ENCODE measurements at regions not wholly inside any gene's neighbourhood (a gene's known extent, or its start where the extent isn't known, plus 50 kb on each side); places are given as distances from the start of the nearest gene placed in this dataset.
"Not testable (repeated sequence)": the region's sequence is repeated elsewhere in the genome, so short reads cannot be mapped to it uniquely, and the experiment has no call there.

GRCh38 chr7:155234950-155235789, 62.5 kb upstream of the INSIG1 start:
- Mint-ChIP-seq H3K27me3 (peaks cover 50% of the 10 kb centered on the region), H3K27ac (peak overlapping the region; percentile 3), H3K36me3 (ENCODE audit: low read depth) (peaks cover 3% of the 10 kb centered on the region), H3K4me3 (no peak overlapping the region), H3K4me1 (peaks cover 5% of the 10 kb centered on the region)
- no peak for ATAC-seq
- H3K9me3 ChIP-seq (ENCODE audit: control insufficient read depth, low read length, poor library complexity, severe bottlenecking): no peaks in the 10 kb centered on the region
- no peak for DNase-seq

- peaks cover 52% of the 10 kb centered on the region for H3K27me3 Mint-ChIP-seq
- no peak overlapping the region for H3K4me3 Mint-ChIP-seq
- DNase-seq: no peak
- no peaks in the 10 kb centered on the region for H3K9me3 ChIP-seq (ENCODE audit: control insufficient read depth, low read length, poor library complexity, severe bottlenecking)
- H3K36me3 Mint-ChIP-seq (ENCODE audit: low read depth): peaks cover 3% of the 10 kb centered on the region
- H3K4me1 Mint-ChIP-seq: peaks cover 5% of the 10 kb centered on the region
- ATAC-seq: no peak
- peak overlapping the region; percentile 47 for H3K27ac Mint-ChIP-seq
Observed at GRCh38 chr7:155236386-155236785, 61.3 kb upstream of the INSIG1 start.

- H3K27me3 Mint-ChIP-seq: peaks cover 60% of the 10 kb centered on the region
- H3K4me1 Mint-ChIP-seq: peaks cover 5% of the 10 kb centered on the region
- H3K36me3 Mint-ChIP-seq (ENCODE audit: low read depth): peaks cover 3% of the 10 kb centered on the region
- H3K4me3 Mint-ChIP-seq: no peak overlapping the region
- ATAC-seq: no peak
- no peaks in the 10 kb centered on the region for H3K9me3 ChIP-seq (ENCODE audit: control insufficient read depth, low read length, poor library complexity, severe bottlenecking)
- peak overlapping the region; percentile 54 for H3K27ac Mint-ChIP-seq
- DNase-seq: no peak
Observed at GRCh38 chr7:155237297-155237696, 60.4 kb upstream of the INSIG1 start.

DNA sequence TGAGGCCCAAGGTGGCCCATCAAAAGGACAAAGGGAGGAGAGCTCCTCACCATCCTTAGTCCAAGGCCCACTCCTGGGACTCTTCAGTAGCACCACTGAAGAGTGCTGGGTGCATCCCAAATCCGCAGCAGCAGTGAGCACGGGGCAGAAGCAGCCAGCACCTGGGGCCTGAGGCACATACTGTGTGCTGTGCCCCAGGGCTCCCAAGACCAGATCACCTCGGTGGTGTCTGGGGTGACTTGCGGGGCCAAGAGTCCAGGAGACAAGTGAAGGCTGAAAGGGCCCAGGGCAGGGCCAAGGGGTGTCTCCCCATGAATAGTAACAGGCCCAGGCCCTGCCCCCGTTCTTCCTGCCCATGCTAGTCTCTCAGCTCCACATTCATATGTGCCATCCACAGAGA, 59.9 kb upstream of the INSIG1 start:
- no peaks in the 10 kb centered on the region for H3K9me3 ChIP-seq (ENCODE audit: control insufficient read depth, low read length, poor library complexity, severe bottlenecking)
- Mint-ChIP-seq H3K4me1 (peaks cover 5% of the 10 kb centered on the region), H3K4me3 (no peak overlapping the region), H3K27ac (peak overlapping the region; percentile 54), H3K27me3 (peaks cover 64% of the 10 kb centered on the region), H3K36me3 (ENCODE audit: low read depth) (peaks cover 3% of the 10 kb centered on the region)
- ATAC-seq (no peak), DNase-seq (no peak)

DNA sequence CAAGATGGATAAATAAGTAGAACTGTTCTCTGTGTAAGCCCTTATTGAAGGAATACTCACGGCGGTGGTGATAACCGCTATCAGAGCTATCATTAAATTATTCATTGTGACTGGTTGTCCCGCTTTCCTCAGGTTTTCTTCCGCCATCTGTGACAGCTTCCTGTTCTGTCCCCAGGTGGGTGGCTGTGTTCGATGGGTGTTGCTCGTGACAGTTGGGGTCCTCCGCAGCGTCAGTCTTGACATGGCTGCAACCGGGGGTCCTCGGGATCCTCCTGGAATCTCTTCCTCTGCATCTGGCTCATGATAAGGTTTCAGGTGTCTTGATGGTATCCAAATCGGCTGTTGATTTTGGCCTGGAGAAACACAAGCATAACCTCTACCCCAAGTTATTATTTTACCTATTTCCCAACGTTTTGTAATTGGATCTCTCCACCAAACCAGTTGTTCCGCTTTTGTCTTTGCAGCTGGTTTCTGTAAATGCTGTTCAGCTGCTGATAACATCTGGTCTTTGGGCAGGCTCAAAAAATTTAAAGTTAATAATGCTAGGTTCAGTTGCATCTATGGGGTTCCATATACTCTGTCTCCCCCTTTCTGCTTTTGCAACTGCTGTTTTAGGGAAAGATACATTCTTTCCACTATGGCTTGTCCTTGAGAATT, 58.1 kb upstream of the INSIG1 start:
- not testable (repeated sequence) for H3K9me3 ChIP-seq (ENCODE audit: control insufficient read depth, low read length, poor library complexity, severe bottlenecking); H3K4me1 Mint-ChIP-seq; DNase-seq; H3K27ac Mint-ChIP-seq; H3K4me3 Mint-ChIP-seq; ATAC-seq; H3K36me3 Mint-ChIP-seq (ENCODE audit: low read depth)
- H3K27me3 Mint-ChIP-seq: peaks cover 57% of the 10 kb centered on the region

DNA sequence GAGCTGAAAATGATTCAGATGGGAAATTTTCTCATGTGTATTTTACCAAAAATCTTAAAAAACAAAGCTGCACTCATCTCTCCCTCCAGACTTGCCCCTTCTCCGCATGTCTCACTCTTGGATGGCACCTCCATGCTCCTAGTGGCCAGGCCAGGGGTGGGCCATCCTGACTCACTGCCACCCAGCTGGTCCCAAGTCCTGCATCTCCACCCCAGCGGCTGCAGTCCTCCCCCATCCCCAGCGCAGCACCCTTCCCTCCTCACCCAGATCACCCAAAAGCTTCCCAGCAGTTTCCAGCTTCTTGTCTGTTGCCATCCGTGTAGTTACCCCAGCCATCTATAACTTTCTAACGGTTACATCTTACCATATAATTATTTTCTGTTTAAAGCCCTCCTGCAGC, 53.0 kb upstream of the INSIG1 start:
- Mint-ChIP-seq H3K27ac (no peak overlapping the region), H3K27me3 (peaks cover 50% of the 10 kb centered on the region), H3K4me1 (peaks cover under 1% of the 10 kb centered on the region), H3K4me3 (no peak overlapping the region), H3K36me3 (ENCODE audit: low read depth) (no peaks in the 10 kb centered on the region)
- ATAC-seq (no peak), DNase-seq (no peak)
- H3K9me3 ChIP-seq (ENCODE audit: control insufficient read depth, low read length, poor library complexity, severe bottlenecking): no peaks in the 10 kb centered on the region

DNA sequence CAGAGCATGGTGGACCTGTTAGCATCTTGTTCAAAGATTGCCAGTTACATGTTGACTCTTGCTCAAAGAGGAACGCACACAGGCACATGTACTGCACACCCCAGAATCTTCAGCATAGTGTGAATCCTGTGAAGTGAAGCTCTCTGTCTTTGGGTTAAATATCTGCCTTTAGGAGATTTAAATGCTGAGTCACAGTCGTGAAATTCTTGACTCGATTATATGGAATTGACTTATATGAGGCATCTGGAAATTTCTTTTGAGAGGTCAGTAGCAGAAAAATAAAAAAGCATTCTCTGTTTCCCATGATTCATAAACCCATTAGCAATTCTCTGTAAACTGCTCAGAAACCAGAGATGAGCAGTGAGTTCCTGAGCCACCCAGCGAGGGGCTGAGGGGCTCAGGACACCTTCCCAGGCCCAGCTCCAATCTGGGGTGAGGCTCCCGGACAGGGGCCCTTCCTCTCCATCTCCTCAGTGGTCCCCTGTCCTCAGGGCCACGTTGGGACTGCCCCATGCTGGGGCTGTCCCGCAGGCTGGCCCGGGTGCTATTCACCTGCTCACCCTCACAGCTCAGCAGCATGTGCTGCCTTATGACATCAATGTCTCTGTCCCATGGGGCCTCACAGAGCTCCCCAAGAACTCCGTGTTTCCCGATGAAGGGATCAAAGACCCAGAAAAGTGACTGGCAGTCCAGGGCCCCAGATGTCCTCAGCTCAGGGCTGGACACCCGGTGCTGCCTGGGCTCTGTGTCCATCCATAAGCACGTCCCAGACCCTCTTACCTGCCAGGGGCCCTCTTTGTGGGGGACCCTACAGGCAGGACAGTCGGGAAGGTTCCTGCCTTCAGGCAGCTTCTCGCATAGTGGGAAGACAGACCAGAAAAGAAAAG, 50.0 kb upstream of the INSIG1 start:
- Mint-ChIP-seq H3K27ac (no peak overlapping the region), H3K4me3 (no peak overlapping the region), H3K4me1 (peaks cover 3% of the 10 kb centered on the region), H3K27me3 (peaks cover 57% of the 10 kb centered on the region), H3K36me3 (ENCODE audit: low read depth) (peaks cover 2% of the 10 kb centered on the region)
- DNase-seq (no peak), ATAC-seq (no peak)
- H3K9me3 ChIP-seq (ENCODE audit: control insufficient read depth, low read length, poor library complexity, severe bottlenecking): no peaks in the 10 kb centered on the region
